Activated naive CD8-positive, alpha-beta T cell treated with anti-CD3 and anti-CD28 coated beads, Interleukin-2, amount 50 U/mL, for 24 hours (primary cell): ENCODE measurements at regions not wholly inside any gene's neighbourhood (a gene's known extent, or its start where the extent isn't known, plus 50 kb on each side); places are given as distances from the start of the nearest gene placed in this dataset.

Experiments
- ATAC-seq: fragments of 150-1000 bp; cut with Tn5 transposase; one replicate; pipeline ENCODE4 v1.10.0; 2021
- DNase-seq: peaks from one replicate; pipeline ENCODE4 v3.0.0; 2021
- H3K27ac Mint-ChIP-seq: one replicate; pipeline ENCODE4 v1.8.0; 2021; ENCODE audit warnings: mild to moderate bottlenecking, mixed read lengths
- H3K27me3 Mint-ChIP-seq: one replicate; pipeline ENCODE4 v1.8.0; 2021; ENCODE audit warnings: mixed read lengths
- H3K36me3 Mint-ChIP-seq: one replicate; pipeline ENCODE4 v1.8.0; 2021; ENCODE audit warnings: low read depth, mixed read lengths
- H3K4me1 Mint-ChIP-seq: one replicate; pipeline ENCODE4 v1.8.0; 2021; ENCODE audit warnings: mixed read lengths
- H3K4me3 Mint-ChIP-seq: one replicate; pipeline ENCODE4 v1.8.0; 2021; ENCODE audit warnings: mild to moderate bottlenecking, moderate library complexity, mixed read lengths
- H3K9me3 Mint-ChIP-seq: one replicate; pipeline ENCODE4 v1.8.0; 2021; ENCODE audit warnings: mixed read lengths

- peaks cover 11% of the 10 kb centered on the region for H3K27me3 Mint-ChIP-seq
- no peak overlapping the region for H3K27ac Mint-ChIP-seq
- H3K9me3 Mint-ChIP-seq, result peaks cover 5% of the 10 kb centered on the region
- ATAC-seq (no peak), DNase-seq (no peak)
- H3K4me3 Mint-ChIP-seq, result no peak overlapping the region
- no peaks in the 10 kb centered on the region for H3K4me1 Mint-ChIP-seq
- no peaks in the 10 kb centered on the region for H3K36me3 Mint-ChIP-seq
These were observed 228.6 kb downstream of the DACT1 start for GRCh38 chr14:58866391-58866790.

- ATAC-seq, result no peak
- H3K4me3 Mint-ChIP-seq, result no peak overlapping the region
- H3K27ac Mint-ChIP-seq, result no peak overlapping the region
These were observed 233.2 kb downstream of the DACT1 start for GRCh38 chr14:58870961-58871360.

GRCh38 chr14:58871573-58871972, 233.8 kb downstream of the DACT1 start:
- H3K4me1 Mint-ChIP-seq, result no peaks in the 10 kb centered on the region
- no peak overlapping the region for H3K27ac Mint-ChIP-seq
- no peaks in the 10 kb centered on the region for H3K36me3 Mint-ChIP-seq
- no peak for DNase-seq
- H3K27me3 Mint-ChIP-seq, result peaks cover 1% of the 10 kb centered on the region
- H3K9me3 Mint-ChIP-seq, result no peaks in the 10 kb centered on the region
- no peak overlapping the region for H3K4me3 Mint-ChIP-seq
- ATAC-seq, result no peak

More at GRCh38 chr14:58870961-58871360, 233.2 kb downstream of the DACT1 start:
- Mint-ChIP-seq H3K27me3 (peaks cover 1% of the 10 kb centered on the region), H3K9me3 (no peaks in the 10 kb centered on the region), H3K4me1 (no peaks in the 10 kb centered on the region), H3K36me3 (no peaks in the 10 kb centered on the region)
- no peak for DNase-seq

GRCh38 chr14:58872061-58872460, 234.3 kb downstream of the DACT1 start:
- H3K4me1 Mint-ChIP-seq, result no peaks in the 10 kb centered on the region
- no peaks in the 10 kb centered on the region for H3K36me3 Mint-ChIP-seq
- H3K27me3 Mint-ChIP-seq, result peaks cover 1% of the 10 kb centered on the region
- no peaks in the 10 kb centered on the region for H3K9me3 Mint-ChIP-seq
- no peak for ATAC-seq
- no peak overlapping the region for H3K27ac Mint-ChIP-seq
- DNase-seq, result no peak
- no peak overlapping the region for H3K4me3 Mint-ChIP-seq

- Mint-ChIP-seq H3K27me3 (peaks cover 1% of the 10 kb centered on the region), H3K27ac (no peak overlapping the region), H3K36me3 (no peaks in the 10 kb centered on the region), H3K4me1 (no peaks in the 10 kb centered on the region), H3K4me3 (no peak overlapping the region), H3K9me3 (no peaks in the 10 kb centered on the region)
- DNase-seq (no peak), ATAC-seq (no peak)
These were observed 235.6 kb downstream of the DACT1 start for GRCh38 chr14:58873228-58873953.

- H3K36me3 Mint-ChIP-seq, result no peaks in the 10 kb centered on the region
- H3K27me3 Mint-ChIP-seq, result peaks cover 1% of the 10 kb centered on the region
- no peaks in the 10 kb centered on the region for H3K4me1 Mint-ChIP-seq
- ATAC-seq, result no peak
- DNase-seq, result no peak
- H3K9me3 Mint-ChIP-seq, result no peaks in the 10 kb centered on the region
- no peak overlapping the region for H3K27ac Mint-ChIP-seq
- H3K4me3 Mint-ChIP-seq, result no peak overlapping the region
These were observed 237.9 kb downstream of the DACT1 start for GRCh38 chr14:58875613-58876012.

GRCh38 chr14:58876608-58877007, 238.8 kb downstream of the DACT1 start:
- Mint-ChIP-seq H3K9me3 (no peaks in the 10 kb centered on the region), H3K4me3 (no peak overlapping the region), H3K4me1 (no peaks in the 10 kb centered on the region), H3K27me3 (peaks cover 3% of the 10 kb centered on the region), H3K36me3 (no peaks in the 10 kb centered on the region), H3K27ac (no peak overlapping the region)
- ATAC-seq (no peak), DNase-seq (no peak)

- H3K4me1 Mint-ChIP-seq, result no peaks in the 10 kb centered on the region
- H3K27me3 Mint-ChIP-seq, result peaks cover 3% of the 10 kb centered on the region
- no peak overlapping the region for H3K27ac Mint-ChIP-seq
- ATAC-seq (no peak), DNase-seq (no peak)
- H3K36me3 Mint-ChIP-seq, result no peaks in the 10 kb centered on the region
- H3K9me3 Mint-ChIP-seq, result no peaks in the 10 kb centered on the region
- no peak overlapping the region for H3K4me3 Mint-ChIP-seq
These were observed 240.8 kb downstream of the DACT1 start for GRCh38 chr14:58878439-58879139.

- Mint-ChIP-seq H3K4me1 (no peaks in the 10 kb centered on the region), H3K27me3 (peaks cover 3% of the 10 kb centered on the region), H3K9me3 (no peaks in the 10 kb centered on the region), H3K27ac (no peak overlapping the region), H3K36me3 (no peaks in the 10 kb centered on the region), H3K4me3 (no peak overlapping the region)
- no peak for ATAC-seq
- no peak for DNase-seq
These were observed 243.7 kb downstream of the DACT1 start for GRCh38 chr14:58881433-58881832.

GRCh38 chr14:58882577-58883018, 244.8 kb downstream of the DACT1 start:
- DNase-seq (no peak), ATAC-seq (no peak)
- H3K27me3 Mint-ChIP-seq, result peaks cover 3% of the 10 kb centered on the region

GRCh38 chr14:58884442-58884841, 246.7 kb downstream of the DACT1 start:
- H3K4me3 Mint-ChIP-seq, result no peak overlapping the region
- H3K27me3 Mint-ChIP-seq, result peaks cover 3% of the 10 kb centered on the region
- H3K4me1 Mint-ChIP-seq, result no peaks in the 10 kb centered on the region

More at GRCh38 chr14:58882577-58883018, 244.8 kb downstream of the DACT1 start:
- H3K9me3 Mint-ChIP-seq, result no peaks in the 10 kb centered on the region
- no peak overlapping the region for H3K4me3 Mint-ChIP-seq
- H3K4me1 Mint-ChIP-seq, result no peaks in the 10 kb centered on the region
- no peaks in the 10 kb centered on the region for H3K36me3 Mint-ChIP-seq
- H3K27ac Mint-ChIP-seq, result no peak overlapping the region

GRCh38 chr14:58887931-58888330, 250.2 kb downstream of the DACT1 start:
- no peaks in the 10 kb centered on the region for H3K36me3 Mint-ChIP-seq
- ATAC-seq (no peak), DNase-seq (no peak)
- H3K4me3 Mint-ChIP-seq, result no peak overlapping the region
- no peaks in the 10 kb centered on the region for H3K4me1 Mint-ChIP-seq
- H3K9me3 Mint-ChIP-seq, result no peaks in the 10 kb centered on the region
- H3K27me3 Mint-ChIP-seq, result no peaks in the 10 kb centered on the region
- H3K27ac Mint-ChIP-seq, result no peak overlapping the region

More at GRCh38 chr14:58884442-58884841, 246.7 kb downstream of the DACT1 start:
- DNase-seq, result no peak
- no peak for ATAC-seq
- H3K9me3 Mint-ChIP-seq, result no peaks in the 10 kb centered on the region
- H3K27ac Mint-ChIP-seq, result no peak overlapping the region
- H3K36me3 Mint-ChIP-seq, result no peaks in the 10 kb centered on the region

- ATAC-seq, result no peak
- no peak for DNase-seq
- Mint-ChIP-seq H3K27me3 (peaks cover 8% of the 10 kb centered on the region), H3K4me1 (no peaks in the 10 kb centered on the region), H3K9me3 (no peaks in the 10 kb centered on the region), H3K4me3 (no peak overlapping the region), H3K27ac (no peak overlapping the region), H3K36me3 (no peaks in the 10 kb centered on the region)
These were observed 261.0 kb downstream of the DACT1 start for GRCh38 chr14:58898655-58899316.

GRCh38 chr14:58899317-58899713, 261.6 kb downstream of the DACT1 start:
- no peaks in the 10 kb centered on the region for H3K9me3 Mint-ChIP-seq
- H3K4me1 Mint-ChIP-seq, result no peaks in the 10 kb centered on the region
- H3K4me3 Mint-ChIP-seq, result no peak overlapping the region
- H3K36me3 Mint-ChIP-seq, result no peaks in the 10 kb centered on the region
- peaks cover 8% of the 10 kb centered on the region for H3K27me3 Mint-ChIP-seq
- DNase-seq, result no peak
- ATAC-seq, result no peak
- no peak overlapping the region for H3K27ac Mint-ChIP-seq

GRCh38 chr14:58901826-58902225, 264.1 kb downstream of the DACT1 start:
- H3K36me3 Mint-ChIP-seq, result no peaks in the 10 kb centered on the region
- H3K27me3 Mint-ChIP-seq, result peaks cover 8% of the 10 kb centered on the region
- no peak overlapping the region for H3K27ac Mint-ChIP-seq
- H3K9me3 Mint-ChIP-seq, result no peaks in the 10 kb centered on the region
- no peak overlapping the region for H3K4me3 Mint-ChIP-seq
- ATAC-seq (no peak), DNase-seq (no peak)
- H3K4me1 Mint-ChIP-seq, result no peaks in the 10 kb centered on the region
